SK-N-SH treated with all-trans-retinoic acid at 6 μM for 48 hours (cell line): ENCODE measurements at regions not wholly inside any gene's neighbourhood (a gene's known extent, or its start where the extent isn't known, plus 50 kb on each side); places are given as distances from the start of the nearest gene placed in this dataset.

ENCODE experiments used
- ARNTL ChIP-seq: fragments of 450-650 bp; formaldehyde crosslinking; IDR thresholded peaks from 2 replicates; pipeline ENCODE4 v1.5.0; 2020; ENCODE audit warnings: low read depth, mild to moderate bottlenecking, moderate library complexity, borderline replicate concordance
- CREB5 ChIP-seq: fragments of 250-450 bp; sonication (Bioruptor Pico); IDR thresholded peaks from 2 replicates; pipeline ENCODE4 v1.5.1; 2020; ENCODE audit warnings: low read depth, mild to moderate bottlenecking, moderate library complexity
- PATZ1 ChIP-seq: fragments of 250-450 bp; sonication (Bioruptor Pico); IDR thresholded peaks from 2 replicates; pipeline ENCODE4 v1.8.0; 2020; ENCODE audit warnings: mild to moderate bottlenecking, moderate library complexity, borderline replicate concordance
- ZNF565 ChIP-seq: fragments of 450-650 bp; formaldehyde crosslinking; conservative IDR thresholded peaks from 2 replicates; pipeline ENCODE4 v1.5.0; 2020; ENCODE audit warnings: low read depth, mild to moderate bottlenecking, moderate library complexity
- ZNF70 ChIP-seq: fragments of 450-650 bp; formaldehyde crosslinking; IDR thresholded peaks from 2 replicates; pipeline ENCODE4 v1.5.0; 2020; ENCODE audit warnings: mild to moderate bottlenecking, moderate library complexity
- TF ChIP-seq, protein P1 (sequence below): fragments of 250-450 bp; sonication (Bioruptor Pico); IDR thresholded peaks from 2 replicates; pipeline ENCODE4 v1.5.0; 2020; ENCODE audit warnings: mild to moderate bottlenecking, moderate library complexity

- no peak for TF ChIP-seq ZNF565 (CRISPR knock-in tag)
- TF ChIP-seq ARNTL (CRISPR knock-in tag) = no peak
- TF ChIP-seq PATZ1 = no peak
- TF ChIP-seq CREB5 (CRISPR knock-in tag) = no peak
- TF ChIP-seq ZNF70 = no peak
- TF ChIP-seq, protein P1, sequence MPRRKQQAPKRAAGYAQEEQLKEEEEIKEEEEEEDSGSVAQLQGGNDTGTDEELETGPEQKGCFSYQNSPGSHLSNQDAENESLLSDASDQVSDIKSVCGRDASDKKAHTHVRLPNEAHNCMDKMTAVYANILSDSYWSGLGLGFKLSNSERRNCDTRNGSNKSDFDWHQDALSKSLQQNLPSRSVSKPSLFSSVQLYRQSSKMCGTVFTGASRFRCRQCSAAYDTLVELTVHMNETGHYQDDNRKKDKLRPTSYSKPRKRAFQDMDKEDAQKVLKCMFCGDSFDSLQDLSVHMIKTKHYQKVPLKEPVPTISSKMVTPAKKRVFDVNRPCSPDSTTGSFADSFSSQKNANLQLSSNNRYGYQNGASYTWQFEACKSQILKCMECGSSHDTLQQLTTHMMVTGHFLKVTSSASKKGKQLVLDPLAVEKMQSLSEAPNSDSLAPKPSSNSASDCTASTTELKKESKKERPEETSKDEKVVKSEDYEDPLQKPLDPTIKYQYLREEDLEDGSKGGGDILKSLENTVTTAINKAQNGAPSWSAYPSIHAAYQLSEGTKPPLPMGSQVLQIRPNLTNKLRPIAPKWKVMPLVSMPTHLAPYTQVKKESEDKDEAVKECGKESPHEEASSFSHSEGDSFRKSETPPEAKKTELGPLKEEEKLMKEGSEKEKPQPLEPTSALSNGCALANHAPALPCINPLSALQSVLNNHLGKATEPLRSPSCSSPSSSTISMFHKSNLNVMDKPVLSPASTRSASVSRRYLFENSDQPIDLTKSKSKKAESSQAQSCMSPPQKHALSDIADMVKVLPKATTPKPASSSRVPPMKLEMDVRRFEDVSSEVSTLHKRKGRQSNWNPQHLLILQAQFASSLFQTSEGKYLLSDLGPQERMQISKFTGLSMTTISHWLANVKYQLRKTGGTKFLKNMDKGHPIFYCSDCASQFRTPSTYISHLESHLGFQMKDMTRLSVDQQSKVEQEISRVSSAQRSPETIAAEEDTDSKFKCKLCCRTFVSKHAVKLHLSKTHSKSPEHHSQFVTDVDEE (CRISPR knock-in tag) = no peak
Observed at GRCh38 chr7:85570898-85571297, 384.0 kb upstream of the SEMA3D start.
